ENCODE measurements at regions not wholly inside any gene's neighbourhood (a gene's known extent, or its start where the extent isn't known, plus 50 kb on each side); places are given as distances from the start of the nearest gene placed in this dataset.

GRCh38 chr1:4006676-4007374 is 106.8 kb upstream of the C1orf174 start:
- peaks cover 10% of the 10 kb centered on the region; the same call in 1 of the 2 replicates for H3K36me3 Mint-ChIP-seq (ENCODE audit: low read depth)
- no peak overlapping the region for H3K27ac Mint-ChIP-seq

GRCh38 chr1:4010284-4010683 is 110.2 kb upstream of the C1orf174 start:
- TF ChIP-seq CTCF (IDR thresholded peaks at IDR 0.05) = no peak
- no peaks in the 10 kb centered on the region for H3K4me1 Mint-ChIP-seq (ENCODE audit: low read depth)
- peaks cover 59% of the 10 kb centered on the region for H3K9me3 Mint-ChIP-seq
- peaks cover 3% of the 10 kb centered on the region for H3K27me3 Mint-ChIP-seq (ENCODE audit: insufficient read depth)
- H3K27ac Mint-ChIP-seq = no peak overlapping the region
- H3K4me3 Mint-ChIP-seq = no peak overlapping the region
- H3K36me3 Mint-ChIP-seq (ENCODE audit: low read depth) = peaks cover 8% of the 10 kb centered on the region; the same call in 1 of the 2 replicates
- DNase-seq = no peak

More at GRCh38 chr1:4006676-4007374, 106.8 kb upstream of the C1orf174 start:
- H3K4me3 Mint-ChIP-seq = no peak overlapping the region
- TF ChIP-seq CTCF (IDR thresholded peaks at IDR 0.05) = no peak
- peaks cover 3% of the 10 kb centered on the region; the same call in 1 of the 2 replicates for H3K27me3 Mint-ChIP-seq (ENCODE audit: insufficient read depth)
- H3K4me1 Mint-ChIP-seq (ENCODE audit: low read depth) = no peaks in the 10 kb centered on the region
- peaks cover 79% of the 10 kb centered on the region for H3K9me3 Mint-ChIP-seq
- no peak for DNase-seq

DNA sequence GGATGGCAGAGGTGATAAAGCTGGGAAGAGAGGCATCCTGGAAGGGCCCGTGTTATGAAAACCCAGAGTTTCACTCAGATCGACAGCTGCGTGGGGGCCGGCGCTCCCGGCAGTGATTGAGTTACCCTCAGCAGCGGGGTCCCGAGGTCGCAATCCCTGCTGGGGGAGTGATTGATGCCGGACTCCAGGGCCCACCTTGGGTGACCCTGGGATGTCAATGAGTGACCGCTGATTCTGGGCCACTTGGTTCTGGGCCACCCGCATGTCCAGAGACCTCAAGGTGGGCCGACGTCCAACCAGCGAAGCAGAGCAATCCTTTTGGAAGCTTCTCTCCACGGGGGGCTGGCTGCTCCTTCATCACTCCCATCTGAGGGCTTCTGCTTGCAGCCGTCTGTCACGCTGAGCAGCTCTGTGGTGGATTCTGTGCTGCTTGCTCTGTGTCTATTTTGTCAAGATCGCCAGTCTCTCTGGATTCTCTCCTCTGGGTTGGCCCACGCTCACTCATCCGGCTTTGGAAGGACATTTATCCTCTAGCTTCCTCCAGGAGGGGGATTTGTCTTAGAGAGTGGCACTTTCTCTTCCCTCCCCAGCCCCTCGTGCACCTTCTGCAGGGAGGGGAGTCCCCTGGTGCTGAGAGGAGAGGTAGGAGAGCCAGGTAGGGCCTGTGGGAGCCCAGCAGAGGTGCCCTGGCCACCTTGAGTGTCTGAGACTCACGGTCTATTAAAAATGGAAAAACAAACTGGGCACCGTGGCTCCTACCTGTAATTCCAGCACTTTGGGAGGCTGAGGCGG is 110.9 kb upstream of the C1orf174 start:
- Mint-ChIP-seq H3K4me1 (ENCODE audit: low read depth) (no peaks in the 10 kb centered on the region), H3K27me3 (ENCODE audit: insufficient read depth) (peaks cover 3% of the 10 kb centered on the region), H3K36me3 (ENCODE audit: low read depth) (peaks cover 7% of the 10 kb centered on the region; the same call in 1 of the 2 replicates), H3K27ac (no peak overlapping the region), H3K9me3 (peaks cover 59% of the 10 kb centered on the region), H3K4me3 (no peak overlapping the region)
- TF ChIP-seq CTCF (IDR thresholded peaks at IDR 0.05) = no peak
- DNase-seq = no peak

DNA sequence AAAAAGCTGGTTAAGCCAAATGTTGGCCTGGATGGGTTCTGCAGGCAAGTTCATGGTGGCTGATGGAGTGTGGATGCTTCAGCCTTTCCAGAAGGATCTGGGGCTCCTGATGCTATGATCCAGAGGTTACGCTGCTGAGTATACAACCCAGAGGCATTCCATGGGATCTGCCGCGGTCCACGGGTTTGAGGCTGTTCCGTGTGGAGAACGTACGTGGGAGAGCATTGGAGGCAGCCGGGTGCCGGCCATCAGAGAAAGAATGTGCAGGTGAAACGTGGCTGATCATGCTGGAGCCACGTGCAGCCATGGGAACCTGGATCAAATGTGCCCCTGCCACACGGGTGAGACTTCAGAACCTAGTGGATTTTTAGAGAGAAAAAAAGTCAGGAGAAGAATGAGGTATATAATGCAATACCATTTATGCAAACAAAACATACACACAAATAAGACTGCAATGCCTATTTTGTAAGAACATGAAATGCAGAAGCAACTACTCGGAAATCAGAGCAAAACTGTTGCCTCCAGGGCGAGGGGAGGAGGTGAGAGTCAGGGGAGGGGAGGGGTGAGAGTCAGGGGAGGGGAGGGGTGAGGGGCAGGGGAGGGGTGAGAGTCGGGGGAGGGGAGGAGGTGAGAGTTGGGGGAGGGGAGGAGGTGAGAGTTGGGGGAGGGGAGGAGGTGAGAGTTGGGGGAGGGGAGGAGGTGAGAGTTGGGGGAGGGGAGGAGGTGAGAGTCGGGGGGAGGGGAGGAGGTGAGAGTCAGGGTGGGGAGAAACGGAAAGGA is 116.5 kb upstream of the C1orf174 start:
- peaks cover 44% of the 10 kb centered on the region for H3K9me3 Mint-ChIP-seq
- H3K4me3 Mint-ChIP-seq = no peak overlapping the region
- H3K36me3 Mint-ChIP-seq (ENCODE audit: low read depth) = no peaks in the 10 kb centered on the region
- H3K27ac Mint-ChIP-seq = no peak overlapping the region
- peaks cover 3% of the 10 kb centered on the region for H3K27me3 Mint-ChIP-seq (ENCODE audit: insufficient read depth)
- no peaks in the 10 kb centered on the region for H3K4me1 Mint-ChIP-seq (ENCODE audit: low read depth)
- TF ChIP-seq CTCF (IDR thresholded peaks at IDR 0.05) = no peak
- no peak for DNase-seq

DNA sequence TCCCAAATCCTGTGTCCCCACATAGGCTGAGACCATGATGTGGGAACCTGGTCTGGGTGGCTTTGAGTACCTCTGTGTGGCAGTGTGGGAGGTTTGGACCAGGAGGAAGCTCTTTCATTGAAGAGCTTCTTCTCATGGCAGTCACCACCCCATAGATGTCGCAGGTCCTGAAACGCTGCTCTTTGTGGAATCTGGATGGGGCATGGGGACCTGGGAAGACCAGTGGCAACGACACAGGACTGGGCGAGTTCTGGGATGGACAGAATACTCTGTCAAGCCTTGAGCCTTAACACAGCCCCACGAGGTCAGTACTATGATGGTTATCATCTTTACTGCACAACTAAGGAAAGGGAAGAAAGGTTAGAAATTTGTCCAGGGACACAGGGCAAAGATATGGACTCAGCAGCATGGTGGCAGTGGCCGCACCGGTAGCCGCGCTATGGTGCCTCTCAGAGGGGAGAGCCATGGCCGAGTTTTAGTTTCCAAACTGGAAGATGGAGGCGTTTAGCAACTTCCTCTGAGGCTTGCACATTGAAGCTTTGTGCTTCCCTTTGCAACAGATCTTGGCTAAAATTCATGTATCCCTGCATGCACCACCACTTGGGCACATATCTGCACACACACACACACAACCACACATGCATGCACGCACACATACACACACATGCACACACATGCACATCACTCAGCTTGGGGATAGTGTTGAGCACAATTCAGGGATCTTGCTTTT is 117.7 kb upstream of the C1orf174 start:
- Mint-ChIP-seq H3K4me3 (no peak overlapping the region), H3K27me3 (ENCODE audit: insufficient read depth) (peaks cover 3% of the 10 kb centered on the region; the same call in 1 of the 2 replicates), H3K4me1 (ENCODE audit: low read depth) (no peaks in the 10 kb centered on the region), H3K36me3 (ENCODE audit: low read depth) (no peaks in the 10 kb centered on the region), H3K27ac (no peak overlapping the region), H3K9me3 (peaks cover 38% of the 10 kb centered on the region)
- no peak for DNase-seq
- TF ChIP-seq CTCF (IDR thresholded peaks at IDR 0.05) = no peak
